Cardiac fibroblast (primary cell): ENCODE measurements at regions not wholly inside any gene's neighbourhood (a gene's known extent, or its start where the extent isn't known, plus 50 kb on each side); places are given as distances from the start of the nearest gene placed in this dataset.
"Not testable (repeated sequence)": the region's sequence is repeated elsewhere in the genome, so short reads cannot be mapped to it uniquely, and the experiment has no call there.

Source experiments
- DNase-seq, 2 donors: peaks; one replicate each; pipeline versions ENCODE4 v3.0.0 to v3.0.0-alpha.2; 2010; ENCODE audit warnings: low read depth in 2 of 2
- H3K4me3 ChIP-seq, 2 donors: replicated peaks in 1 of 2; 1 replicate in 1 of 2; 2 replicates in 1 of 2; pipeline ENCODE4 v1.5.1; 2011; ENCODE audit warnings: low read depth in 2 of 2, low read length in 2 of 2, mild to moderate bottlenecking in 2 of 2, moderate library complexity in 1 of 2
- CTCF ChIP-seq: IDR thresholded peaks from one replicate; pipeline ENCODE4 v1.5.1; 2011; ENCODE audit warnings: low read depth, mild to moderate bottlenecking, low read length, inconsistent platforms

DNA sequence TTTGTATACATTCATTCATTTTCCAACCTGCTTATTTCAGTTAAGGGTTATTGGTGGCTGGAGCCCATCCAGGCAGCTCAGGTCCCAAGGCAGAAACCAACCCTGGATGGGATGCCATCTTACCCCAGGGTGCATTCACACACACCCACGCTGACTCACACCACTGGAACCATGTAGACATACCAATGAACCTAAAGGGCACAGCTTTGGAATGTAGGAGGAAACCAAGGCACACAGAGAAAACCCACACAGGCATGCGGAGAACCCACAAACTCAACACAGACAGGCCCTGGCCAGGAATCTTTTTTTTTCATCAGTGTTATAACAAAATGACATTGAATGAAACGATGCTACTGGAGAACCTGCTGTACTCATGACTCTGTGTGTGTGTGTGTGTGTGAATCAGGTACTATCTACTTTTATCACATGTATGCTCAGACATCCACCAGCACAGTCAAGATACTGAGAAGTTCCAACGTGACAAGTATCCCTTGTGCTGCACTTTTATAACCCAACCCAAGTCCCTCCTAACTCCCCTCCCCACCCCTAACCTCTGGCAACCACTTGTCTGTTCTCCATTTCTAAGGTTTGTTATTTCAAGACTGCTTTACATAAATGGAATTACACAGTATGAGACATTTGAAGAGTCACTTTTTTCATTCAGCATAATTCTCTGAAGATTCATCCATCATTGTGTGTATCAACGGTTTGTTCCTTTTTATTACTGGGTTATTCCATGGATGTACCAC is 286.8 kb upstream of the PLD5 start:
- DNase-seq: no peak
- H3K4me3 ChIP-seq: no peak overlapping the region
- no peak for TF ChIP-seq CTCF

- no peak for TF ChIP-seq CTCF
- H3K4me3 ChIP-seq: no peak overlapping the region
- no peak for DNase-seq
These were observed 281.8 kb upstream of the PLD5 start for GRCh38 chr1:242806324-242806723.

DNA sequence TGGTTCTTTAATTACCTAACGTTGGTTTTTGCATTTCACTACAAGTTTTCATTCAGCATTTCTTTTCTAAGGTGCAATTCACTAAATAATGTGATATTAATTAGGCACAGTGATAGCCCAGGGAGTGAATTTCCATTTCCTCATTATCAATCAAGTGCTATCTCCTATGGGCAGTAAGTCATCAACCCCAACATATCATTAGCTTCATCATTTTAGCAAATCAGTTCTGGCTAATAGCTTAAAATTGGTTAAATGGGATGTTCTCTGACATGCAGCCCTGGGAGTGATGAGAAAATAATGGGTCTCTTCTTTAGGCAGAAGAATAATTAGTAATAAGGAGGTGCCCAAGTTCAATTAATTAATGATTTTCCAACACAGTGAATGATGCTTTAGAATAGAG is 280.9 kb upstream of the PLD5 start:
- DNase-seq, H3K4me3 ChIP-seq: not testable (repeated sequence)

DNA sequence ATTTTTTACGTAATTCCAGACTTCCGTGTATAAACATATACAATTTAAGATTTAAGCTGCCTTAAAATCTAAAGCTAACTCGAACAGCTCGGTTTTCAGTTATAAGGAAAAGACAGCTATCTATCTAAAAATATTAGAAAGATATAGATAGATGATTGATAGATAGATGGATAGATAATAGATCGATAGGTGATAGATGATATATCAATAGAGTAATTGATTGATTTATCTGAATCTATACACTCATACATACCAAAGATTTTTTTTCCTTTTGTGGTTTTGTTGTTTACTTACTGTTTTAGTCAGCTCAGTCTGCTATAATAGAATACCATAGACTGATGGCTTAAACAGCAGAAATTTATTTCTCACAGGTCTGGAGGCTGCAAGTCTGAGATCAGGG is 278.5 kb upstream of the PLD5 start:
- H3K4me3 ChIP-seq: no peak overlapping the region
- TF ChIP-seq CTCF: no peak
- DNase-seq: no peak

- no peak for DNase-seq
- no peak for TF ChIP-seq CTCF
- H3K4me3 ChIP-seq: no peak overlapping the region
These were observed 276.0 kb upstream of the PLD5 start for GRCh38 chr1:242800521-242800920.

DNA sequence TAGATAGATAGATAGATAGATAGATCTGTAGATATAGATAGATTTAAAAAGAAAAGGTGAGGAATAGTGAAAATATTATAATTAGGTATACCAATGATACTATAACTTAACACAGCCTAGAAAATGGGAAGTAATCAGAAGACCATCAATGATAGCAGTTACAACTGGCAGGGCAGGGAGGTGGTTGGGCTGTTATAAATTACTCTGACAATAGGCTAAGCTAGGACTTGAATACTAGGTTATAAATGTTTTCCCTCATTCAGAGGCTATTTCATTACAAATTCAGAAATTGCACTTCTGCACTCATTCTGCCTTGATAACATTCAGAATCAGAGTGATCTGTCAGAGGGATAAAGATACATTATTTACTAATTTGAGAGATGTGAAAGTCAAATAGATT is 273.4 kb upstream of the PLD5 start:
- H3K4me3 ChIP-seq: no peak overlapping the region
- DNase-seq: no peak
- TF ChIP-seq CTCF: no peak

DNA sequence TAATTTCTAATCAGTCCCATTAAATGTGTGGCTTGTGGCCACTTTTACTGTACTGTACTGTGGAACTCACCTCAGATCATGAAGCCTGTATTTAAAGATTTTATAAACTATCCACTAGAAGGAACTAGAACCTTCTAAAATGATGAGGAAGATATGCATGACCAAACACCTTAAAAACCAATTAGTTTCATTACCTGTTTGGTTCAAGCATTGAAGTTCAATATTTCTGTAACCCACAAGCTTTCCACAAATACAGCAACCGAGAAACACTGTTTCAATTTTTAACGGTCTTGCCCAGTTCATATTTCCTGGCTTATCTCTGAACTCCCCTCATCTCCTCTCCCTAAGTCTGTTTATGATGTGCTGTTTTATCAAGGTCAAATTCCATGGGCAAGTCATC is 264.3 kb upstream of the PLD5 start:
- no peak for TF ChIP-seq CTCF
- DNase-seq: no peak
- H3K4me3 ChIP-seq: no peak overlapping the region
